ENCODE measurements at regions not wholly inside any gene's neighbourhood (a gene's known extent, or its start where the extent isn't known, plus 50 kb on each side); places are given as distances from the start of the nearest gene placed in this dataset.
A peak's percentile ranks its signal among the peaks of the same experiment; 100 is the strongest.
"Not testable (repeated sequence)": the region's sequence is repeated elsewhere in the genome, so short reads cannot be mapped to it uniquely, and the experiment has no call there.

DNA sequence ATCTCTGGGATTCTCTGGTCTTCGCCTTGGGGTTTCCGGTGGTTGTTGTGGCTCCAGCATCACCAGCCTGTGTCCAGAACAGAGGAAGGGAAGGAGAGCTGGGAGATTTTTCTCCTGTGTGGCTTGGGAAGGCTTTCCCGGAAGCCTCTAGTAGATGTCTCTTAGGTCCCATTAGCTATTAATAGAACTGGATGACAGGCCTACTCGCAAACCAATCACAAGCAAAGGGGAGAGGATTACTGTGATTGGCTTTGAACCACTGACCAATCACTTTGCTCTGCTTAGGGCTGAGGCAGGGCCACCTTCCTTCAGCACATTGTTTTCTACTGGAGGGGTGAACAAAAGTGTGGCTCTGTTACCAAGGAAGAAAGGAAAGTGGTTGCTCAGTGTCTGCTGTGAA lies 203.4 kb upstream of the SULF2 start:
- Histone ChIP-seq H3K27me3 (no peaks in the 10 kb centered on the region), H3K4me1 (peaks cover 8% of the 10 kb centered on the region), H3K27ac (no peak overlapping the region), H3K9me3 (replicated peaks) (peaks cover 5% of the 10 kb centered on the region; the same call in 1 of the 2 replicates), H3K36me3 (no peaks in the 10 kb centered on the region), H3K4me3 (no peak overlapping the region)
- no peak for DNase-seq

GRCh38 chr20:47985092-47985850 lies 200.0 kb upstream of the SULF2 start:
- Histone ChIP-seq H3K36me3 (no peaks in the 10 kb centered on the region), H3K27me3 (no peaks in the 10 kb centered on the region), H3K4me3 (no peak overlapping the region), H3K27ac (no peak overlapping the region), H3K4me1 (peaks cover 9% of the 10 kb centered on the region), H3K9me3 (replicated peaks) (no peaks in the 10 kb centered on the region; the same call in 1 of the 2 replicates)
- peak; percentile 69 to 80 for DNase-seq

GRCh38 chr20:47984437-47984836 lies 199.2 kb upstream of the SULF2 start:
- Histone ChIP-seq H3K9me3 (replicated peaks) (peaks cover 3% of the 10 kb centered on the region), H3K4me3 (no peak overlapping the region), H3K27ac (no peak overlapping the region), H3K27me3 (no peaks in the 10 kb centered on the region), H3K4me1 (peaks cover 9% of the 10 kb centered on the region), H3K36me3 (no peaks in the 10 kb centered on the region)
- DNase-seq, result no peak

DNA sequence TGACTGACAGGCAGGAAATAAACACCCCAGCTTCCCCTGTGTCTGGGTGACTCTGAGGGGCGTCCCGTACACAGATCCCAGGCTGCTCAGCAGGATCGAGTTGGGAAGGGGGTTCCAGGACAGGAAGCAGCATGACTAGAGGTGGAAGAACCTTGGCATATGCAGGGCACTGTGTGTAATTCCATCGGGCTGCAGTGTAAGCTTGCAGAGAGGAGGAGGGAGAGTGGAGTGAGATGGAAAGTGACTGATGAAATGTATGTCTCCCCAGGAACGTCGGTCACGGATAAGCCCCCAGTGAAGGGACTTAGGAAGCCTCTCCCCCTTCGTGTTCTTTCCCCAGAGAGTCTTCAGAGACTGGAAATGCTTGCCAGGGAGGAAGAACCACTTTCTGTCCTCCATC lies 198.4 kb upstream of the SULF2 start:
- DNase-seq; H3K4me3 ChIP-seq; H3K9me3 ChIP-seq (replicated peaks); H3K27ac ChIP-seq; H3K36me3 ChIP-seq; H3K27me3 ChIP-seq: not testable (repeated sequence)
- H3K4me1 ChIP-seq, result peaks cover 15% of the 10 kb centered on the region

DNA sequence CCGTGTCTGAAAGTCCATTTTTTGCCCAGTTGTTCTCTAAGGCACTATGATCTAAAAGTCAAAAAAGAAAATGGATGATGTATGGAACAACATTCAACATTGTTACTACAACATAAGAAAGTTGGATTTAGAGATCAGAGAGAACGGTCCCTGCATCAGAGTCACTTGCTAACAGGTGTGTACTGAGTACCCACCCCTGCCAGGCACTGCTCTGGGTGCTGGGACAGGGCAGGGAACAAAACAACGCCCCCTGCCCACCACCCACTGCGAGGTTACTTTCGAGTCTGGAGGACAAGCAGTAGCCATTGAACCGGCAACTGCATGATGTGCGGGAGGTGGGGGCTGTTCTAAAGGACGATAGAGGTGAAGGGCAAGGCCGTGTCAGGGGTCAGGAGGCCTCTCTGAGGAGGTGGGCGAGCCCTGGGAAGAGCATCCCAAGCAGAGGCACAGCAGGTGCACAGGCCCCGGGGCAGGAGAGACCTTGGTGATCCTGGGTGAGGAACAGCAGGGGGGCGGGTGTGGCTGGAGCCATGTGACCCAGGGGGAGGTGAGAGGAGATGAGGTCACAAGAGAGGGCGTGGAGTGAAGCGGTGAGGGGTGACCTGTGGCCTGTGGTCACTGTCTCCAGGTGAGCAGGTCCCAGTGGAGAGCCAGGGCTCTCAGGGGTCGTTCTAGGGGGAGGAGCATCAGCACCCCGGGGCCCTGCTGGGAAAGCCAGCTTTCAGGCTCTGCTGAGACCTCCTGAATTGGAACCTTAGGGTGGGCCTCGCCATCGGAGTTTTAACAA lies 197.5 kb upstream of the SULF2 start:
- Histone ChIP-seq H3K36me3 (no peaks in the 10 kb centered on the region), H3K27me3 (no peaks in the 10 kb centered on the region), H3K9me3 (replicated peaks) (peaks cover 3% of the 10 kb centered on the region), H3K27ac (no peak overlapping the region), H3K4me1 (peaks cover 16% of the 10 kb centered on the region), H3K4me3 (no peak overlapping the region)
- no peak for DNase-seq

DNA sequence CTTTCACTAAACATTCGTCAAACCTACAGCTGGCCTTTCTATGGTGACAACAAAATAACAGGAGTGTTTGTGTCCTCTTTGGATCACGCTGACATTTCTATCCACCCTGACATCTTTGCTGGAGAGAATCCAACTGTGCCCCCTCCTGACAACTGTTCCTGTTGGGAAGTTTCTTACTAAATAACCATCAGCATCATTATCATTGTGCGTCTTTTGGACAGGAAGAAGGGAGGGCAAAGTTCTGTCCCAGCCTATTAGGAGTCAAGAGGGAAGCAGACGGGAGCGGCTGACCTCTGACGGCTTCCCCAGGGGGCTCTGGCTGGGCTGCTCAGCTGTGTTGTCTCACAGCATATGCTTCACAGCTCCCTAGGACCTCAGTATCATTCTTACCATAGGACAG lies 195.9 kb upstream of the SULF2 start:
- peaks cover 16% of the 10 kb centered on the region for H3K4me1 ChIP-seq
- no peaks in the 10 kb centered on the region for H3K27me3 ChIP-seq
- H3K4me3 ChIP-seq, result no peak overlapping the region
- peak; percentile 57 to 67 for DNase-seq
- H3K36me3 ChIP-seq, result no peaks in the 10 kb centered on the region
- peaks cover 3% of the 10 kb centered on the region for H3K9me3 ChIP-seq (replicated peaks)
- H3K27ac ChIP-seq, result no peak overlapping the region

DNA sequence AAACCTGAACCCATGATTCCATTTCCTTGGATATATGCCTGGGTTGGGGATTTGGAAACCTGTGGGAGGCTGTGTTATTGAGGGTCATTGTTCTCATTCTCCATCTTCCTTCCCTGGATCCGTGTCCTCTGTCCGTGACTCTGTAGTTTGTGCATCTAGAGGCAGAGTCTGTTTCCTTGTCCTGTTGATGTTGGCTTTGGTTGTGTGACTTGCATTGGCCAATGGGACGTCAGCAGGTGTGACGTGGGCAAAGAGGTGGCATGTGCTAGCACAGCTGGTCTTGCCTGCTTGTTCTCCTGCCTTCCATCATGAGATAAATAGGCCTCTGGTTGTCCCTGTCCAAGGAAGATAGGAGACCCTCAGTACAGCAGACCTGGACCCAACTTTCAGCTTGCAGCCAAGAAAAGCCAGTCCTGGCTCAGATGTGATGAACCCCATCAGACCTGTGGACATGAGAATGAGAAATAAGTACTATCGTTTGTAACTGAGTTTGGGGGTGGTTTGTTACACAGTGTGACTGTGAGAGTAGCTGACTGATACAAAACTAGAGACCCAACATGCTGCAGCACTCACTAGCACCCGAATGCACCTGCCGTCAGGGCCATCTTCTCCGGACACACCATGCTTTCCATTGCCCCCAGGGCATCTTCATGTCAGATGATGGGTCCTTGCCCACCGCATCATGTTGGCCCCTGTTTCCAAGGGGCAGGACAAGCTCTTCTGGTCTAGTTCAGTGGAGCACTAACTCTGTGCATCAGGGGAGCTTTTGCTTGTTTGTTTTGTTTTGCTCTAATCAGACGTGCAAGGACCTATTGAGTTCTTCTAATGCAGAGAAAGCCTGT lies 195.3 kb upstream of the SULF2 start:
- Histone ChIP-seq H3K4me1 (peaks cover 16% of the 10 kb centered on the region), H3K4me3 (no peak overlapping the region), H3K9me3 (replicated peaks) (peaks cover 3% of the 10 kb centered on the region), H3K36me3 (no peaks in the 10 kb centered on the region), H3K27me3 (no peaks in the 10 kb centered on the region), H3K27ac (no peak overlapping the region)
- DNase-seq, result no peak

GRCh38 chr20:47979361-47980095 lies 194.2 kb upstream of the SULF2 start:
- H3K36me3 ChIP-seq; H3K9me3 ChIP-seq (replicated peaks); H3K4me3 ChIP-seq; H3K27me3 ChIP-seq; H3K27ac ChIP-seq: not testable (repeated sequence)
- peaks cover 10% of the 10 kb centered on the region for H3K4me1 ChIP-seq
- peak; percentile 61 to 68 for DNase-seq

GRCh38 chr20:47978428-47979120 lies 193.3 kb upstream of the SULF2 start:
- H3K36me3 ChIP-seq, H3K27ac ChIP-seq: not testable (repeated sequence)

GRCh38 chr20:47977789-47978252 lies 192.5 kb upstream of the SULF2 start:
- H3K9me3 ChIP-seq (replicated peaks); H3K27ac ChIP-seq; H3K27me3 ChIP-seq; H3K36me3 ChIP-seq; H3K4me3 ChIP-seq; DNase-seq: not testable (repeated sequence)
- H3K4me1 ChIP-seq, result peaks cover 20% of the 10 kb centered on the region

More at GRCh38 chr20:47978428-47979120, 193.3 kb upstream of the SULF2 start:
- H3K4me1 ChIP-seq, result peaks cover 16% of the 10 kb centered on the region
- H3K4me3 ChIP-seq; DNase-seq; H3K27me3 ChIP-seq; H3K9me3 ChIP-seq (replicated peaks): not testable (repeated sequence)

DNA sequence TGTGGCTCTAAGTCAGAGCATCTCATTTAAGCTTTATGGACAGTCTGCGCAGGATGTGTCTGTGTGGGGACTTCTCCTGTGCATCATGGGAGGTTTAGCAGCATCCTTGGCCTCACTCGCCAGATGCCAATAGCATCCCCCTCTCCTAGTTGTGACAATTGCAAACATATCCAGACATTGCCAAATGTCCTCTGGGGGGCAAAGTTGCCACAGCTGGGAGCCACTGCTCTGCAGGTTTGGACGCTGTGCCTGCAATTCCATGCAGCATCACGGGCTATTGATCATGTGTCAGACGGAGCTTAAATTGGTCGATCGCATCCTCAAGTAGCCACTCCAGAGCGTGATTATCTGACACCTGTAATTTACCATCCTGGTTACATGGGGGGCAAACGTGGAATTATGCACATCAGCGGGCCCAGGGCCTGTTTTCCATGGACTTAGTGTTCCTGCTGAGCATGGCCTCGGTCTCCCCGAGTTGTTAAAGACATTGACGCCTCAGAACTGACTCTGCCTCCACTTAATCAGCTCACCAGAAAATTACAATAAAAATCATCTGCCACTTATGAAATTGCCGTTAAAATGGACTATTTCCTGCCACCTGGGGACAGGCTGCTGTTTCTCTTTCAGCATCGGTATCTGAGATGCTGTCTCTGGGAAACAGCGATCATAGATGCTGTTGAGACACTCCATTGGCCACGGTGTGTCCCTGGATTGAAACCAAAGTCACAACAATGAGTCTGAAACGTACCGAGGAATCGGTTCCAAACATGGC lies 191.9 kb upstream of the SULF2 start:
- DNase-seq; H3K36me3 ChIP-seq; H3K9me3 ChIP-seq (replicated peaks); H3K4me3 ChIP-seq; H3K27me3 ChIP-seq; H3K27ac ChIP-seq: not testable (repeated sequence)
- peaks cover 22% of the 10 kb centered on the region for H3K4me1 ChIP-seq

DNA sequence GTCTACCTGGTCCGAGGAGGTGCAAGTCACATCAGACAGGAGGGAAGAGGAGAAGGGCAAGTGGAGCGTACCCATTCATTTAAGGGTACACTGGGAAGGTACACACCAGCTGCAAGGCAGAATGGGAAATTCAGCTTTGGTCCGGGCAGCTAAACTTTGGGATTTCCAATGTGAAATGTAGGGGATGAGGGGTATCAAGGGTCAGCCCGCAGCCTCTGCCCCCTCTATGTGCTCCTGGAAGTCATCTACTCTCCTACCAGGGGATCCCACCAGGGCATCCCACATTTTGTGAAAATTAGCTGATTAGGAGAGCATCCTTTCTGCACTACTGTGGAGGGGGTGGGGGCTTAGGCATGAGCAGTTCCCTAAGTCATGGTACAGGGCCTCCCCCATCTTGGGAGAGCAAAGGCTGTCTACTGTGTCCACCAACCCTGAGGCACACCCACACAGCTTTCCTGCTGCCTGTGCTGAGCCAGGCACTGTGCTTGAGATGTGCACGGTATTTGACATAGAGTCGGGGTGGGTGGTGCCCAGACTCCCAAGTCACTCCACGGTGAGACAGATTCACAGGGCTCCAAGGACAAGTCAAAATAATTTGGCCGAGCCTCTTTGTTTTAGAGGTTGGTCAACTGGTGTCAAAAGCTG lies 189.1 kb upstream of the SULF2 start:
- H3K27me3 ChIP-seq, result no peaks in the 10 kb centered on the region
- no peak overlapping the region for H3K4me3 ChIP-seq
- H3K9me3 ChIP-seq (replicated peaks), result no peaks in the 10 kb centered on the region
- H3K36me3 ChIP-seq, result no peaks in the 10 kb centered on the region
- H3K27ac ChIP-seq, result no peak overlapping the region
- DNase-seq, result no peak
- H3K4me1 ChIP-seq, result peaks cover 32% of the 10 kb centered on the region

All from SJCRH30 (cell line).